SU-DHL-6 (cell line): ENCODE measurements at regions not wholly inside any gene's neighbourhood (a gene's known extent, or its start where the extent isn't known, plus 50 kb on each side); places are given as distances from the start of the nearest gene placed in this dataset.
"Not testable (repeated sequence)": the region's sequence is repeated elsewhere in the genome, so short reads cannot be mapped to it uniquely, and the experiment has no call there.

Source experiments
- H2AFZ ChIP-seq: fragments of 200-600 bp; sonication (generic); 2 replicates; pipeline ENCODE4 v1.6.1; 2014; ENCODE audit warnings: low read depth, mild to moderate bottlenecking, moderate library complexity, mixed read lengths, antibody characterized with exemption, low read length; ENCODE audit not compliant: severe bottlenecking
- H3F3A ChIP-seq: fragments of 200-600 bp; shearing (Covaris generic); 2 replicates; pipeline ENCODE4 v1.6.0; 2016; ENCODE audit warnings: antibody characterized with exemption, mild to moderate bottlenecking; ENCODE audit not compliant: insufficient read depth
- H3K27ac ChIP-seq: fragments of 200-600 bp; sonication (generic); 2 replicates; pipeline ENCODE4 v1.5.1; 2016; ENCODE audit warnings: low read depth, mild to moderate bottlenecking, low read length, moderate library complexity, mixed read lengths
- H3K27me3 ChIP-seq: fragments of 200-600 bp; sonication (generic), shearing (Covaris generic); 2 replicates; pipeline ENCODE4 v1.6.0; 2014; ENCODE audit warnings: mild to moderate bottlenecking, low read length
- H3K36me3 ChIP-seq: fragments of 200-600 bp; sonication (generic); 2 replicates; pipeline ENCODE4 v1.6.1; 2014; ENCODE audit warnings: mild to moderate bottlenecking, low read length, mixed read lengths
- H3K4me2 ChIP-seq: fragments of 300-600, 200-600 bp; shearing (Covaris generic), sonication (generic); 2 replicates; pipeline ENCODE4 v1.6.0; 2014; ENCODE audit warnings: low read length, low read depth, mild to moderate bottlenecking; ENCODE audit not compliant: poor library complexity, severe bottlenecking
- H3K4me3 ChIP-seq: fragments of 200-600 bp; sonication (generic); 2 replicates; pipeline ENCODE4 v1.5.1; 2014; ENCODE audit warnings: antibody characterized with exemption, low read length, mild to moderate bottlenecking, mixed read lengths; ENCODE audit not compliant: insufficient read depth, poor library complexity, severe bottlenecking
- H3K79me2 ChIP-seq: fragments of 200-600 bp; sonication (generic); 2 replicates; pipeline ENCODE4 v1.6.1; 2014; ENCODE audit warnings: mild to moderate bottlenecking, low read length, moderate library complexity; ENCODE audit not compliant: insufficient read depth
- H3K9ac ChIP-seq: fragments of 200-600 bp; sonication (generic); 2 replicates; pipeline ENCODE4 v1.7.0; 2014; ENCODE audit warnings: mild to moderate bottlenecking, low read length
- H3K9me2 ChIP-seq: fragments of 200-600 bp; sonication (generic); replicated peaks from 2 replicates; pipeline ENCODE4 v1.6.1; 2014; ENCODE audit warnings: low read length; ENCODE audit not compliant: insufficient read depth
- H3K9me3 ChIP-seq: fragments of 200-600 bp; sonication (generic); 2 replicates; pipeline ENCODE4 v1.6.1; 2014; ENCODE audit warnings: low read length, mixed read lengths; ENCODE audit not compliant: insufficient read depth
- H4K20me1 ChIP-seq: fragments of 200-600 bp; sonication (generic); 2 replicates; pipeline ENCODE4 v1.6.1; 2014; ENCODE audit warnings: low read depth, mild to moderate bottlenecking, antibody characterized with exemption, low read length, moderate library complexity, mixed read lengths
- EZH2phosphoT487 ChIP-seq: fragments of 200-600 bp; sonication (generic), shearing (Covaris generic); conservative IDR thresholded peaks from 2 replicates; pipeline ENCODE4 v1.6.1; 2018; ENCODE audit warnings: mild to moderate bottlenecking, antibody characterized with exemption, low read length, moderate library complexity, mixed read lengths
- TF ChIP-seq, protein P1 (sequence below): fragments of 200-600 bp; sonication (generic); IDR thresholded peaks from one replicate; pipeline ENCODE4 v1.5.1; 2017; ENCODE audit warnings: antibody characterized with exemption, mild to moderate bottlenecking, low read length, moderate library complexity; ENCODE audit not compliant: insufficient read depth, poor library complexity, severe bottlenecking

DNA sequence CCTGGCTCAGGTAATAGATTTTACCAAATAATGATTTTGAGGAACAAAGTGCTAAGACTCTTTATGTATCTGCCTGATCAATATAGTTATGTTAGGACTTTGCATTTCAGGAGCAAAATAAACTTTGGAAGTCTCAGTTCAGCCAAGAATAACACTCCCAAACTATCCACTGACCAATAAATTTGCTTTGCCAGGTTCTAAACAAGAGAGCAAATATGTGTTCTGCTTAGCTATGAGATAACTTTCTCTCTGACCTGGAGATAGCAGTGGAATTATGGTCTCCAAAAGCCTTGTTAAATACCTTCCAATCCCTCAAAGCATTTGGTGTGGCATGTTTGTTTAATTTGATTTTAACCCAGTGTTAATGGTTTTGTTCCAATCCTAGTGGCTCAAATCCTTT is 1541.1 kb downstream of the FAM181B start:
- Histone ChIP-seq H3K4me2 (no peak overlapping the region), H3K27me3 (no peaks in the 10 kb centered on the region), H3K9me2 (no peaks in the 10 kb centered on the region), H3K9ac (no peak overlapping the region), H3K79me2 (no peaks in the 10 kb centered on the region), H3K9me3 (no peaks in the 10 kb centered on the region), H2AFZ (no peak overlapping the region), H3K27ac (no peak overlapping the region), H3K36me3 (no peaks in the 10 kb centered on the region), H4K20me1 (no peaks in the 10 kb centered on the region), H3K4me3 (no peak overlapping the region), H3F3A (no peaks in the 10 kb centered on the region)
- TF ChIP-seq EZH2phosphoT487 = no peak
- TF ChIP-seq, protein P1, sequence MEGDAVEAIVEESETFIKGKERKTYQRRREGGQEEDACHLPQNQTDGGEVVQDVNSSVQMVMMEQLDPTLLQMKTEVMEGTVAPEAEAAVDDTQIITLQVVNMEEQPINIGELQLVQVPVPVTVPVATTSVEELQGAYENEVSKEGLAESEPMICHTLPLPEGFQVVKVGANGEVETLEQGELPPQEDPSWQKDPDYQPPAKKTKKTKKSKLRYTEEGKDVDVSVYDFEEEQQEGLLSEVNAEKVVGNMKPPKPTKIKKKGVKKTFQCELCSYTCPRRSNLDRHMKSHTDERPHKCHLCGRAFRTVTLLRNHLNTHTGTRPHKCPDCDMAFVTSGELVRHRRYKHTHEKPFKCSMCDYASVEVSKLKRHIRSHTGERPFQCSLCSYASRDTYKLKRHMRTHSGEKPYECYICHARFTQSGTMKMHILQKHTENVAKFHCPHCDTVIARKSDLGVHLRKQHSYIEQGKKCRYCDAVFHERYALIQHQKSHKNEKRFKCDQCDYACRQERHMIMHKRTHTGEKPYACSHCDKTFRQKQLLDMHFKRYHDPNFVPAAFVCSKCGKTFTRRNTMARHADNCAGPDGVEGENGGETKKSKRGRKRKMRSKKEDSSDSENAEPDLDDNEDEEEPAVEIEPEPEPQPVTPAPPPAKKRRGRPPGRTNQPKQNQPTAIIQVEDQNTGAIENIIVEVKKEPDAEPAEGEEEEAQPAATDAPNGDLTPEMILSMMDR = no peak

DNA sequence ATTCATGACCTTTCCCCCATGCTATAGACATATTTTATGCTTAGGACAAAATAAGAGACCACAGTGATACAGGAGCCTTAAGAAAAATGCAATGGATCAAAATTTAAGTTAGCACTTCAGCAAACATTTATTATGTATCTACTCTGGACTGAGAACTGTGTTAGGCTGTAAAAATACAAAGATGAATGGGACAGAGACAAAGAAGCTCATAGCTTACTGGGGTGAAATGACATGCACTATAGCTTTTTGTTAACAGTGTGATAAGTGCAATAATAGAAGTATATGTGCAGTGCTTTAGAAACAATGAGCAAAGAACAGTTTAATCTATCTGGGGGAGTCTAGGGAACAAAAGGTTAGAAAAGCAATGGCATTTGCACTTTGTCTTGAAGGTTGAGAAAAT is 1543.1 kb downstream of the FAM181B start:
- Histone ChIP-seq H3K27me3 (no peaks in the 10 kb centered on the region), H3K4me3 (no peak overlapping the region), H3K9me3 (no peaks in the 10 kb centered on the region), H4K20me1 (no peaks in the 10 kb centered on the region), H3K36me3 (no peaks in the 10 kb centered on the region), H3K4me2 (no peak overlapping the region), H3K9me2 (no peaks in the 10 kb centered on the region), H3K27ac (no peak overlapping the region), H3F3A (no peaks in the 10 kb centered on the region), H3K79me2 (no peaks in the 10 kb centered on the region), H3K9ac (no peak overlapping the region), H2AFZ (no peak overlapping the region)
- TF ChIP-seq EZH2phosphoT487 = no peak
- TF ChIP-seq, protein P1 = no peak

DNA sequence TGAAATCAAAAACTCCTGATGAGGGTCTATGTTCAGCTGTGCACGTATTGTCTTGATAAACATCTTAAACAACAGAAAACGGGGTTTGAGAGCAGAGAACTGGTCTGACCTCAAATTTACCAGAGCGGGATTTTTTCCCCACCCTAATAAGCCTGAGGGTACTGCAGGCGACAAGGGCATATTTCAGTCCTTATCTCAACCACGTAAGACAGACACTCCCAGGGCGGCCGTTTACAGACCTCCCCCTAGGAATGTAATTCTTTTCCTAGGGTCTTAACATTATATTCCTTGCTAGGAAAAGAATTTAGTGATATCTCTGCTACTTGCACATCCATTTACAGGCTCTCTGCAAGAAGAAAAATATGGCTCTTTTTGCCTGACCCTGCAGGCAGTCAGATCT is 1546.6 kb downstream of the FAM181B start:
- not testable (repeated sequence) for H2AFZ ChIP-seq, H3K9ac ChIP-seq, H3F3A ChIP-seq, H3K9me2 ChIP-seq, H3K79me2 ChIP-seq, H4K20me1 ChIP-seq, H3K9me3 ChIP-seq, H3K36me3 ChIP-seq, H3K27me3 ChIP-seq, H3K4me2 ChIP-seq, H3K4me3 ChIP-seq, H3K27ac ChIP-seq

DNA sequence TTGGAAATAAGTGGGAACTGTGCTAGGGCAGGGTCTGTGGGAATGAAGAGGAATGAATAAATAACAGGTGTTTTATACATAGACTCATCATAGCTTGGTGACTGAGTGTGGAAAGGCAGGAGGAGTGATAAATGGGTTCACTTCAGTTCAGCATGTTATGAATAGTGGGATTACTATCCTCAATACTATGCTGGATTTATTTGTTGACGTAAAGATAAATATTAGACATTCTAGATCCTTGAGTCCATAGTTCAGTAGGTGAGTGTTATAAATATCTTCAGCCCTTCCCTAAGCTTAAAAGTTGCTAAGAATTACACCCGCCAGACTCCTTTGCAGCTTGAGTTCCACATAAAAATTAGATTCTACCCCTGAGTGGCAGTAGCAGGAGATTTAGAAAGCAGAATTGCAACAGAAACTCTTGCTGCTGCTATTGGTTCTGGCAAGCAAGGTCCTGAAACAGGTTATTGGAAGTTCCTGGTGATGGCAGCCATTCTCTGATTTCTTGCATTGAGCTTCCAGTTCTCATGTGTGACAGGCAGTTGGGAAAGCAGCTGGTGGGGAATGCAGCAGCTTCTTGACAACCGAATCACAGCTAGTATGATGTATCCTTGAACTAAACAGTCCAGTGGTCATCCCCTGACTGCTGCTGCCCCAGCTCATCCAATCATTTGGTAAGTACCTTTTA is 1558.9 kb downstream of the FAM181B start:
- no peaks in the 10 kb centered on the region for H4K20me1 ChIP-seq
- H3F3A ChIP-seq = no peaks in the 10 kb centered on the region
- no peak overlapping the region for H3K4me3 ChIP-seq
- H3K9me3 ChIP-seq = no peaks in the 10 kb centered on the region
- TF ChIP-seq EZH2phosphoT487 = no peak
- TF ChIP-seq, protein P1 = no peak
- no peaks in the 10 kb centered on the region for H3K36me3 ChIP-seq
- H3K79me2 ChIP-seq = no peaks in the 10 kb centered on the region
- H3K4me2 ChIP-seq = no peak overlapping the region
- H3K27me3 ChIP-seq = no peaks in the 10 kb centered on the region
- no peak overlapping the region for H3K9ac ChIP-seq
- H3K9me2 ChIP-seq = no peaks in the 10 kb centered on the region
- H3K27ac ChIP-seq = no peak overlapping the region
- H2AFZ ChIP-seq = no peak overlapping the region
